ENCODE measurements at regions not wholly inside any gene's neighbourhood (a gene's known extent, or its start where the extent isn't known, plus 50 kb on each side); places are given as distances from the start of the nearest gene placed in this dataset.

- no peaks in the 10 kb centered on the region for H3K36me3 ChIP-seq (ENCODE audit: control insufficient read depth in 1 of 2, insufficient read depth in 2 of 2, low read length in 2 of 2)
- DNase-seq (ENCODE audit: low read depth, low spot score) (no peak), ATAC-seq (no peak)
- RAD21 ChIA-PET (ENCODE audit: low non-redundant PET in 1 of 2, low total read pairs in 2 of 2, uncharacterized antibody in 2 of 2, unreplicated experiment in 2 of 2), result no interaction called here
- H3K27ac ChIP-seq (ENCODE audit: low read depth, low read length), result no peak overlapping the region
- BruUV-seq (replicated peaks), result no TSS peak
- no peaks in the 10 kb centered on the region for H3K79me2 ChIP-seq (ENCODE audit: insufficient read depth, low read length)
- POLR2A ChIA-PET, result no interaction called here
- H3K4me3 ChIP-seq (replicated peaks in 1 of 2; ENCODE audit: low read depth in 1 of 2, low read length in 2 of 2), result no peak overlapping the region
- H2AFZ ChIP-seq (ENCODE audit: low read depth, low read length, poor library complexity, severe bottlenecking), result no peak overlapping the region
- H3K9me3 ChIP-seq (ENCODE audit: control insufficient read depth in 1 of 2, insufficient read depth in 1 of 2, low read depth in 1 of 2, low read length in 2 of 2), result no peaks in the 10 kb centered on the region
- H4K20me1 ChIP-seq (ENCODE audit: insufficient read depth), result no peaks in the 10 kb centered on the region
- no peak overlapping the region for H3K9ac ChIP-seq (ENCODE audit: low read length)
- no peaks in the 10 kb centered on the region for H3K27me3 ChIP-seq (ENCODE audit: insufficient read depth, low read length)
- TF ChIP-seq FOSL1 (IDR thresholded peaks at IDR 0.05; ENCODE audit: low read depth) (no peak), MAX (IDR thresholded peaks at IDR 0.05) (no peak), POLR2A (IDR thresholded peaks at IDR 0.05; ENCODE audit: borderline replicate concordance, extremely low read depth, insufficient read depth, insufficient read length) (no peak), ZBTB33 (IDR thresholded peaks at IDR 0.05; ENCODE audit: extremely low read depth, insufficient replicate concordance, low read length) (no peak), ZFX (IDR thresholded peaks at IDR 0.05) (no peak), CEBPB (IDR thresholded peaks at IDR 0.05; ENCODE audit: low read depth) (no peak), SIN3A (IDR thresholded peaks at IDR 0.05; ENCODE audit: low read depth) (no peak), TCF7L2 (IDR thresholded peaks at IDR 0.05; ENCODE audit: borderline replicate concordance, extremely low read depth, insufficient read depth, insufficient read length) (no peak), CBX3 (IDR thresholded peaks at IDR 0.05; ENCODE audit: low read depth) (no peak)
- no peak overlapping the region for H3K4me2 ChIP-seq (ENCODE audit: low read length)
- peaks cover 0 to 2% of the 10 kb centered on the region in 2 experiments; a peak in 3 of 4 replicates for H3K4me1 ChIP-seq (ENCODE audit: control insufficient read depth in 1 of 2, insufficient read depth in 2 of 2, low read length in 2 of 2)
- intact Hi-C loops (cut with micrococcal nuclease), result no loop called here
- CTCF ChIA-PET, result no interaction called here
- H3K9me2 ChIP-seq (ENCODE audit: insufficient read depth), result no peaks in the 10 kb centered on the region
Measured at GRCh38 chr9:87034841-87035240, 87.5 kb upstream of the GAS1 start.

- Histone ChIP-seq H3K27me3 (ENCODE audit: insufficient read depth, low read length) (no peaks in the 10 kb centered on the region), H3K9me2 (ENCODE audit: insufficient read depth) (no peaks in the 10 kb centered on the region), H3K36me3 (ENCODE audit: control insufficient read depth in 1 of 2, insufficient read depth in 2 of 2, low read length in 2 of 2) (no peaks in the 10 kb centered on the region), H3K4me2 (ENCODE audit: low read length) (no peak overlapping the region), H2AFZ (ENCODE audit: low read depth, low read length, poor library complexity, severe bottlenecking) (no peak overlapping the region), H3K9me3 (ENCODE audit: control insufficient read depth in 1 of 2, insufficient read depth in 1 of 2, low read depth in 1 of 2, low read length in 2 of 2) (no peaks in the 10 kb centered on the region), H3K9ac (ENCODE audit: low read length) (no peak overlapping the region), H3K27ac (ENCODE audit: low read depth, low read length) (no peak overlapping the region), H3K4me3 (replicated peaks in 1 of 2; ENCODE audit: low read depth in 1 of 2, low read length in 2 of 2) (no peak overlapping the region), H3K79me2 (ENCODE audit: insufficient read depth, low read length) (no peaks in the 10 kb centered on the region), H3K4me1 (ENCODE audit: control insufficient read depth in 1 of 2, insufficient read depth in 2 of 2, low read length in 2 of 2) (peaks cover 0 to 12% of the 10 kb centered on the region in 2 experiments; a peak in 3 of 4 replicates), H4K20me1 (ENCODE audit: insufficient read depth) (no peaks in the 10 kb centered on the region)
- DNase-seq (ENCODE audit: low read depth, low spot score) (no peak), ATAC-seq (no peak)
- ChIA-PET POLR2A (no interaction called here), CTCF (no interaction called here), RAD21 (ENCODE audit: low non-redundant PET in 1 of 2, low total read pairs in 2 of 2, uncharacterized antibody in 2 of 2, unreplicated experiment in 2 of 2) (no interaction called here)
- BruUV-seq (replicated peaks), result no TSS peak
- intact Hi-C loops (cut with micrococcal nuclease), result no loop called here
- no peak for TF ChIP-seq ZNF274 (IDR thresholded peaks at IDR 0.05; ENCODE audit: low read depth, low read length)
- no peak for TF ChIP-seq EZH2phosphoT487 (IDR thresholded peaks at IDR 0.05; ENCODE audit: borderline replicate concordance)
- no peak for TF ChIP-seq CEBPB (IDR thresholded peaks at IDR 0.05; ENCODE audit: low read depth)
- no peak for TF ChIP-seq SRF (IDR thresholded peaks at IDR 0.05; ENCODE audit: low read depth)
- TF ChIP-seq ZBTB33 (IDR thresholded peaks at IDR 0.05; ENCODE audit: extremely low read depth, insufficient replicate concordance, low read length), result no peak
- TF ChIP-seq FOSL1 (IDR thresholded peaks at IDR 0.05; ENCODE audit: low read depth), result no peak
- TF ChIP-seq SP1 (IDR thresholded peaks at IDR 0.05; ENCODE audit: low read depth), result no peak
- TF ChIP-seq YY1 (IDR thresholded peaks at IDR 0.05; ENCODE audit: extremely low read depth, insufficient replicate concordance, low read depth, low read length), result no peak
- TF ChIP-seq JUND (IDR thresholded peaks at IDR 0.05), result no peak
- no peak for TF ChIP-seq ATF3 (IDR thresholded peaks at IDR 0.05)
- TF ChIP-seq EZH2 (IDR thresholded peaks at IDR 0.05), result no peak
- no peak for TF ChIP-seq RAD21 (IDR thresholded peaks at IDR 0.05; ENCODE audit: low read depth)
- TF ChIP-seq POLR2AphosphoS5 (IDR thresholded peaks at IDR 0.05; ENCODE audit: low read depth, low read length), result no peak
Measured at GRCh38 chr9:87035879-87036278, 88.6 kb upstream of the GAS1 start.

All from HCT116 (cell line).